Astrocyte (in vitro differentiated cells and primary cell): ENCODE measurements at regions not wholly inside any gene's neighbourhood (a gene's known extent, or its start where the extent isn't known, plus 50 kb on each side); places are given as distances from the start of the nearest gene placed in this dataset.

Experiments
- DNase-seq: peaks from one replicate; pipeline ENCODE4 v3.0.0-alpha.2; 2010; ENCODE audit warnings: low read depth
- FAIRE-seq: peaks from 2 replicates; lab custom pipeline; 2011; peaks lifted over from hg19 to GRCh38; lab: Jason Lieb, UNC
- H2AFZ ChIP-seq: 2 replicates; pipeline ENCODE4 v1.6.0; 2012; ENCODE audit warnings: low read depth, low read length, inconsistent platforms
- H3K27ac ChIP-seq: 2 replicates; pipeline ENCODE4 v1.5.1; 2011; ENCODE audit warnings: low read depth, low read length, inconsistent platforms
- H3K27me3 ChIP-seq: 2 replicates; pipeline ENCODE4 v1.6.0; 2011; ENCODE audit warnings: low read length, inconsistent platforms; ENCODE audit not compliant: insufficient read depth
- H3K36me3 ChIP-seq: 2 replicates; pipeline ENCODE4 v1.5.1; 2011; ENCODE audit warnings: low read length, inconsistent platforms; ENCODE audit not compliant: insufficient read depth
- H3K4me1 ChIP-seq: 2 replicates; pipeline ENCODE4 v1.5.1; 2011; ENCODE audit warnings: low read length, inconsistent platforms; ENCODE audit not compliant: insufficient read depth
- H3K4me2 ChIP-seq: 2 replicates; pipeline ENCODE4 v1.6.0; 2012; ENCODE audit warnings: low read length, inconsistent platforms
- H3K4me3 ChIP-seq: 2 replicates; pipeline ENCODE4 v1.5.1; 2011; ENCODE audit warnings: low read depth, mild to moderate bottlenecking, low read length, inconsistent platforms; ENCODE audit not compliant: insufficient read depth
- H3K79me2 ChIP-seq: 2 replicates; pipeline ENCODE4 v1.6.0; 2012; ENCODE audit warnings: mild to moderate bottlenecking, low read length, inconsistent platforms; ENCODE audit not compliant: insufficient read depth
- H3K9ac ChIP-seq: 2 replicates; pipeline ENCODE4 v1.6.0; 2012; ENCODE audit warnings: mild to moderate bottlenecking, low read length, inconsistent platforms
- H3K9me3 ChIP-seq: 2 replicates; pipeline ENCODE4 v1.5.1; 2012; ENCODE audit warnings: low read depth, mild to moderate bottlenecking, low read length, inconsistent platforms; ENCODE audit not compliant: insufficient read depth
- H4K20me1 ChIP-seq: 2 replicates; pipeline ENCODE4 v1.6.0; 2012; ENCODE audit warnings: low read length, inconsistent platforms; ENCODE audit not compliant: insufficient read depth
- H3K27ac Mint-ChIP-seq: one replicate; pipeline ENCODE4 v1.8.0; 2021; ENCODE audit warnings: mild to moderate bottlenecking, mixed read lengths; ENCODE audit not compliant: unreplicated experiment
- H3K27me3 Mint-ChIP-seq: one replicate; pipeline ENCODE4 v1.8.0; 2021; ENCODE audit warnings: low read depth, mixed read lengths; ENCODE audit not compliant: unreplicated experiment
- H3K36me3 Mint-ChIP-seq: one replicate; pipeline ENCODE4 v1.8.0; 2021; ENCODE audit warnings: low read depth, mixed read lengths; ENCODE audit not compliant: unreplicated experiment
- H3K4me1 Mint-ChIP-seq: one replicate; pipeline ENCODE4 v1.8.0; 2021; ENCODE audit warnings: low read depth, mixed read lengths; ENCODE audit not compliant: unreplicated experiment
- H3K4me3 Mint-ChIP-seq: one replicate; pipeline ENCODE4 v1.8.0; 2021; ENCODE audit warnings: mild to moderate bottlenecking, moderate library complexity, mixed read lengths; ENCODE audit not compliant: unreplicated experiment
- H3K9me3 Mint-ChIP-seq: one replicate; pipeline ENCODE4 v1.8.0; 2021; ENCODE audit warnings: mild to moderate bottlenecking, mixed read lengths; ENCODE audit not compliant: unreplicated experiment
- CTCF ChIP-seq: IDR thresholded peaks from 2 replicates; pipeline ENCODE4 v1.5.1; 2011; ENCODE audit warnings: low read depth, mild to moderate bottlenecking, inconsistent platforms, low read length, moderate library complexity; ENCODE audit not compliant: insufficient read depth
- EZH2 ChIP-seq: IDR thresholded peaks from 2 replicates; pipeline ENCODE4 v1.6.1; 2012; ENCODE audit warnings: mild to moderate bottlenecking, low read length, inconsistent platforms; ENCODE audit not compliant: insufficient read depth

- FAIRE-seq, result no peak
- no peak overlapping the region for H2AFZ ChIP-seq
Observed at GRCh38 chr5:3335301-3335700, 260.3 kb upstream of the IRX1 start.

GRCh38 chr5:3333836-3334235, 261.8 kb upstream of the IRX1 start:
- Histone ChIP-seq H3K4me2 (no peak overlapping the region), H3K36me3 (no peaks in the 10 kb centered on the region), H3K4me1 (no peaks in the 10 kb centered on the region), H3K79me2 (no peaks in the 10 kb centered on the region), H3K27ac (no peak overlapping the region), H3K9ac (no peak overlapping the region), H3K27me3 (no peaks in the 10 kb centered on the region), H2AFZ (no peak overlapping the region), H3K4me3 (no peak overlapping the region), H3K9me3 (no peaks in the 10 kb centered on the region), H4K20me1 (no peaks in the 10 kb centered on the region)
- FAIRE-seq (no peak), DNase-seq (no peak)
- Mint-ChIP-seq H3K4me1 (no peaks in the 10 kb centered on the region), H3K4me3 (no peak overlapping the region), H3K9me3 (peaks cover 10% of the 10 kb centered on the region), H3K36me3 (no peaks in the 10 kb centered on the region), H3K27me3 (peaks cover 31% of the 10 kb centered on the region), H3K27ac (no peak overlapping the region)
- TF ChIP-seq EZH2, result no peak
- no peak for TF ChIP-seq CTCF

More at GRCh38 chr5:3335301-3335700, 260.3 kb upstream of the IRX1 start:
- Mint-ChIP-seq H3K4me3 (no peak overlapping the region), H3K27ac (no peak overlapping the region), H3K4me1 (no peaks in the 10 kb centered on the region), H3K36me3 (no peaks in the 10 kb centered on the region), H3K27me3 (peaks cover 35% of the 10 kb centered on the region), H3K9me3 (peaks cover 5% of the 10 kb centered on the region)
- no peak overlapping the region for H3K4me2 ChIP-seq
- H3K79me2 ChIP-seq, result no peaks in the 10 kb centered on the region
- no peaks in the 10 kb centered on the region for H3K27me3 ChIP-seq
- no peak overlapping the region for H3K27ac ChIP-seq
- H4K20me1 ChIP-seq, result no peaks in the 10 kb centered on the region
- DNase-seq, result no peak
- H3K4me3 ChIP-seq, result no peak overlapping the region
- H3K9ac ChIP-seq, result no peak overlapping the region
- TF ChIP-seq EZH2 (no peak), CTCF (no peak)
- no peaks in the 10 kb centered on the region for H3K36me3 ChIP-seq
- H3K9me3 ChIP-seq, result no peaks in the 10 kb centered on the region
- no peaks in the 10 kb centered on the region for H3K4me1 ChIP-seq

GRCh38 chr5:3333105-3333504, 262.5 kb upstream of the IRX1 start:
- Histone ChIP-seq H2AFZ (no peak overlapping the region), H3K4me3 (no peak overlapping the region), H3K79me2 (no peaks in the 10 kb centered on the region), H3K27me3 (no peaks in the 10 kb centered on the region), H4K20me1 (no peaks in the 10 kb centered on the region), H3K9me3 (no peaks in the 10 kb centered on the region), H3K4me2 (no peak overlapping the region), H3K4me1 (no peaks in the 10 kb centered on the region), H3K27ac (no peak overlapping the region), H3K9ac (no peak overlapping the region), H3K36me3 (no peaks in the 10 kb centered on the region)
- Mint-ChIP-seq H3K27me3 (peaks cover 28% of the 10 kb centered on the region), H3K36me3 (no peaks in the 10 kb centered on the region), H3K4me3 (no peak overlapping the region), H3K27ac (no peak overlapping the region), H3K9me3 (peaks cover 10% of the 10 kb centered on the region), H3K4me1 (no peaks in the 10 kb centered on the region)
- TF ChIP-seq CTCF (no peak), EZH2 (no peak)
- no peak for FAIRE-seq
- no peak for DNase-seq
